AG10803 (cell line): ENCODE measurements at regions not wholly inside any gene's neighbourhood (a gene's known extent, or its start where the extent isn't known, plus 50 kb on each side); places are given as distances from the start of the nearest gene placed in this dataset.
"Not testable (repeated sequence)": the region's sequence is repeated elsewhere in the genome, so short reads cannot be mapped to it uniquely, and the experiment has no call there.

Source experiments
- DNase-seq: peaks from one replicate; pipeline ENCODE4 v3.0.0; 2010; ENCODE audit warnings: low read depth
- H3K4me3 ChIP-seq: 2 replicates; pipeline ENCODE4 v1.5.1; 2011; ENCODE audit warnings: mild to moderate bottlenecking, low read length, control low read depth
- TF ChIP-seq, protein P1 (sequence below): conservative IDR thresholded peaks from 2 replicates; pipeline ENCODE4 v1.5.1; 2011; ENCODE audit warnings: mild to moderate bottlenecking, low read length, control low read depth, inconsistent platforms

DNA sequence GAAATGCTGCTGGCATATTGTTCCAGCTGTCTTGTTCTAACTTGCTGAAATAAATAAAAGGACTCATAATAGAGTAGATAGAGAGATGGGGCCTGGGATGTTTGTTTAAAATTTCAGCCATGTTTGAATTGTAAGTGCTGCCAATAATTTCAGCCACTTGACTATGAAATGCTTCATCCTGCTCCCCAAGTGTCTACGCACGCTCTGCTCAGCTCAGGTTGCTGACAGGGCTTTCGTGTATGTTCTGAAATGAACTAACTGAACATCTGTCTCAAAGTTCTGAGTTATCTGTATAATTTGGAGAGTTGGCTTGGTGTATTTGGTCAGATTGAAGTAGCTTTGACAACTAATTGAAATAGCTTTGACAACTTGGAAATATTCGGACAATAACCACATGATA, 387.8 kb downstream of the BMP2 start:
- TF ChIP-seq, protein P1, sequence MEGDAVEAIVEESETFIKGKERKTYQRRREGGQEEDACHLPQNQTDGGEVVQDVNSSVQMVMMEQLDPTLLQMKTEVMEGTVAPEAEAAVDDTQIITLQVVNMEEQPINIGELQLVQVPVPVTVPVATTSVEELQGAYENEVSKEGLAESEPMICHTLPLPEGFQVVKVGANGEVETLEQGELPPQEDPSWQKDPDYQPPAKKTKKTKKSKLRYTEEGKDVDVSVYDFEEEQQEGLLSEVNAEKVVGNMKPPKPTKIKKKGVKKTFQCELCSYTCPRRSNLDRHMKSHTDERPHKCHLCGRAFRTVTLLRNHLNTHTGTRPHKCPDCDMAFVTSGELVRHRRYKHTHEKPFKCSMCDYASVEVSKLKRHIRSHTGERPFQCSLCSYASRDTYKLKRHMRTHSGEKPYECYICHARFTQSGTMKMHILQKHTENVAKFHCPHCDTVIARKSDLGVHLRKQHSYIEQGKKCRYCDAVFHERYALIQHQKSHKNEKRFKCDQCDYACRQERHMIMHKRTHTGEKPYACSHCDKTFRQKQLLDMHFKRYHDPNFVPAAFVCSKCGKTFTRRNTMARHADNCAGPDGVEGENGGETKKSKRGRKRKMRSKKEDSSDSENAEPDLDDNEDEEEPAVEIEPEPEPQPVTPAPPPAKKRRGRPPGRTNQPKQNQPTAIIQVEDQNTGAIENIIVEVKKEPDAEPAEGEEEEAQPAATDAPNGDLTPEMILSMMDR, result no peak
- H3K4me3 ChIP-seq, result no peak overlapping the region
- no peak for DNase-seq

DNA sequence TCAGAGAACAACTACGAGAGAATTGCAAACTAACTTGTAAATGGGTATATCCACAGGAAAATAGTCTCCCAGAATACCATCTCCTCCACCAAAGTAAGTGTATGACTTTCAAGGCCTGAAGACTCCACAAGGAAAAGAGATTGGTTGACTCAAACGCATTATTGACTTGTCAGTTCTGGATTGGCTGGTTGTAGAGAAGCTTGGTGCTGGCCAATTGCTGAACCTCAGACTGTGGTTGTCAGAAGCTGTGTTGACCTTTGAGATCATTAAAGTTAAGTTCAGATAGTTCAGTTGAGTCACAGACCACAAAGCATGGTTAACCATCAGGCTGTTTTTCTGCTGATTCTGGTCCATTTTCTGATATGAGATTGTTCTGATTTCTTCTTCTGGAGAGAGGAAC, 388.3 kb downstream of the BMP2 start:
- no peak for DNase-seq
- no peak overlapping the region for H3K4me3 ChIP-seq
- TF ChIP-seq, protein P1, result no peak

GRCh38 chr20:7159903-7160302, 392.4 kb downstream of the BMP2 start:
- no peak for DNase-seq
- H3K4me3 ChIP-seq, result no peak overlapping the region
- TF ChIP-seq, protein P1, result no peak

GRCh38 chr20:7161690-7162089, 394.2 kb downstream of the BMP2 start:
- H3K4me3 ChIP-seq, result no peak overlapping the region
- TF ChIP-seq, protein P1, result peak; percentile 25
- DNase-seq, result no peak

DNA sequence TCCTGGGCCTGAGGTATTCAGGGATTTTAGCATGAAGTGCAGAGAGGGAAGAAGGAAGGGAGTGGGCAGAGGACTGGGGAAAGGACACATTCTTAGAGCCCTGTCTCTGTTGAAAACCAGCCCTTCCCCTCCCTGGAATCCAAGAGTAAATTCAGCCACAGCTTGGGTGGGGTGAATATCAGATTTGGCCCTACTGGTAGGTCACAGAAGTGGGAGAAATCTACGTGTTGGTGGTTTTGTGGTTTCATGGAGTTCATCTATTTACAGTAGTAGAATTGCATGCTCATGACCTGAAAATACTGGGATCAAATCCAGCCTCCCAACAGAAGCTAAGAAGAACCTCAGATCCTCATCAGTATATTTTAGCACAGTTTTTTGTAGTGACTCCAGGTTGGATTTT, 404.4 kb downstream of the BMP2 start:
- TF ChIP-seq, protein P1, result no peak
- DNase-seq, result peak; percentile 6
- H3K4me3 ChIP-seq, result no peak overlapping the region

DNA sequence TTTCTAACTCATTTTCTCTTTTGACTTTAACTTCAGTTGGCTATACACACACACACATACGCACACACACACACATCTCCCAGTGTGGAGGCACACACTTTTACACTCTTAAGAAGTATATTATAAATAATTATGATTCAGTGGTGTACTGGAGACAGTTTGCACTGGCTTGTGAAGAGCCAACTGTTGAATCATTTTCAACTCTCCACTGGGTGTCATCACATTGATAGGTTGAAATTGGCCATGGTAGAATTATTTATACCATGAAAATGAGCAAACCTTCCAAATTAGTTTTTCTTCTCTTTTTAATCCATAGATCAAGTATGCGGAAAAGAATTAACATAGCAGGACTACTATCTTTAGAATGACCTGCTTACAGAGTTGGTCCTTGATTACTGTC, 407.1 kb downstream of the BMP2 start:
- TF ChIP-seq, protein P1, result no peak

DNA sequence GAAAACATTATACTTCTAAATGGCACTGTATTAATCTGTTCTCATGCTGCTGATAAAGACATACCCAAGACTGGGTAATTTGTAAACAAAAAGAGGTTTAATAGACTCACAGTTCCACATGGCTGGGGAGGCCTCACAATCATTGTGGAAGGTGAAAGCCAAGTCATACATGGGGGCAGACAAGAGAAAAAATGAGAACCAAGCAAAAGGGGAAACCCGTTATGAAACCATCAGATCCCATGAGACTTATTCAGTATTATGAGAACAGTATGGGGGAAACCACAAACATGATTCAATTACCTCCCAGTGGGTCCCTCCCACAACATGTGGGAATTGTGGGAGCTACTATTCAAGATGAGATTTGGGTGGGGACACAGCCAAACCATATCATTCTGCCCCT, 408.3 kb downstream of the BMP2 start:
- DNase-seq, H3K4me3 ChIP-seq: not testable (repeated sequence)

More for the DNA sequence above, 407.1 kb downstream of the BMP2 start:
- DNase-seq, result no peak
- H3K4me3 ChIP-seq, result no peak overlapping the region

GRCh38 chr20:7178004-7178403, 410.5 kb downstream of the BMP2 start:
- TF ChIP-seq, protein P1, result no peak
- no peak overlapping the region for H3K4me3 ChIP-seq
- no peak for DNase-seq
